SJCRH30 (cell line): ENCODE measurements at regions not wholly inside any gene's neighbourhood (a gene's known extent, or its start where the extent isn't known, plus 50 kb on each side); places are given as distances from the start of the nearest gene placed in this dataset.
A peak's percentile ranks its signal among the peaks of the same experiment; 100 is the strongest.
"Not testable (repeated sequence)": the region's sequence is repeated elsewhere in the genome, so short reads cannot be mapped to it uniquely, and the experiment has no call there.

Experiments used
- DNase-seq, 2 experiments: peaks; one replicate each; pipeline ENCODE4 v3.0.0-alpha.2; 2015 to 2020
- H3K27ac ChIP-seq: fragments of 250-450 bp; sonication (Bioruptor Pico); 2 replicates; pipeline ENCODE4 v1.5.1; 2020; ENCODE audit warnings: mild to moderate bottlenecking, moderate library complexity
- H3K27me3 ChIP-seq: fragments of 250-450 bp; sonication (Bioruptor Pico); 2 replicates; pipeline ENCODE4 v1.5.1; 2020; ENCODE audit warnings: mild to moderate bottlenecking, moderate library complexity
- H3K36me3 ChIP-seq: fragments of 250-450 bp; sonication (Bioruptor Pico); 2 replicates; pipeline ENCODE4 v1.5.1; 2020; ENCODE audit warnings: mild to moderate bottlenecking, moderate library complexity
- H3K4me1 ChIP-seq: fragments of 250-450 bp; sonication (Bioruptor Pico); 2 replicates; pipeline ENCODE4 v1.5.1; 2020; ENCODE audit warnings: mild to moderate bottlenecking, moderate library complexity
- H3K4me3 ChIP-seq: fragments of 250-450 bp; sonication (Bioruptor Pico); 2 replicates; pipeline ENCODE4 v1.5.1; 2020; ENCODE audit warnings: mild to moderate bottlenecking, moderate library complexity
- H3K9me3 ChIP-seq: fragments of 250-450 bp; sonication (Bioruptor Pico); replicated peaks from 2 replicates; pipeline ENCODE4 v1.5.1; 2020; ENCODE audit warnings: mild to moderate bottlenecking, moderate library complexity

DNA sequence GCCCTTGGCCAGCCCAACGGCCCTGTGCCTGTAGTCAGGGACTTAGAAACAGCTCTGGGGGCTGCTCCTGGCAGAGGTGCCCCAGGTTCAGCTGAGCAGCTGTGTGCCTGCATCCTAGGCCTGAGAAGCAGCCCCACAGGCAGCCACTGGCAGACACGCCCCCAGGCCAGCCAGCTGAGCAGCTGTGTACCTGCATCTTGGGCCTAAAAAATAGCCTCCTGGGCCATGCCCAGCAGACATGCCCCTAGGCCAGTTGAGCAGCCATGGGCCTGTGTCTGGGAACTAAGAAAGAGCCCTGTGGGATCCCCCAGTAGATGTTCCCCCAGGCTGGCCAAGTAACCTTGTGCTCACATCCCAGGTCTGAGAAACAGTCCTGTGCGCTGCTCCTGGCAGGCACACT, 64.0 kb downstream of the TBR1 start:
- no peak overlapping the region for H3K4me3 ChIP-seq
- H3K27ac ChIP-seq, result no peak overlapping the region
- H3K9me3 ChIP-seq, result no peaks in the 10 kb centered on the region
- H3K36me3 ChIP-seq, result no peaks in the 10 kb centered on the region
- DNase-seq, result no peak
- no peaks in the 10 kb centered on the region for H3K27me3 ChIP-seq
- no peaks in the 10 kb centered on the region for H3K4me1 ChIP-seq

DNA sequence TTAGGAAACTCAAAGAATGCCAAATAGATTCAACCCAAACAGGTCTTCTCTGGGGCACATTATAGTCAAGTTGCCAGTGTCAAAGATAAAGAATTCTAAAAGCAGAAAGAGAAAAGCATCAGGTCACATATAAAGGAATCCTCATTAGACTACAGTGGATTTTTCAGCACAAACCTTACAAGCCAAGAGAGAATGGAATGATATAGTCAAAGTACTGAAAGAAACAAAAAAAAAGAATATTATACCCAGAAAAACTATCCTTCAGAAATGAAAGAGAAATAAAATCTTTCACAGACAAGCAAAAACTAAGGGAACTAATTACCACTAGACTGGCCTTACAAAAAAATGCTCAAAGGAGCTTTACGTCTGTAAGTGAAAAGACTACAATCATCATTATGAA, 65.5 kb downstream of the TBR1 start:
- no peaks in the 10 kb centered on the region for H3K27me3 ChIP-seq
- no peaks in the 10 kb centered on the region for H3K36me3 ChIP-seq
- H3K4me3 ChIP-seq, result no peak overlapping the region
- no peaks in the 10 kb centered on the region for H3K4me1 ChIP-seq
- H3K9me3 ChIP-seq, result no peaks in the 10 kb centered on the region
- no peak overlapping the region for H3K27ac ChIP-seq
- no peak for DNase-seq

- Histone ChIP-seq H3K4me3 (no peak overlapping the region), H3K4me1 (no peaks in the 10 kb centered on the region), H3K27me3 (no peaks in the 10 kb centered on the region), H3K36me3 (no peaks in the 10 kb centered on the region), H3K9me3 (no peaks in the 10 kb centered on the region), H3K27ac (no peak overlapping the region)
- no peak for DNase-seq
Observed at GRCh38 chr2:161484061-161484460, 68.0 kb downstream of the TBR1 start.

DNA sequence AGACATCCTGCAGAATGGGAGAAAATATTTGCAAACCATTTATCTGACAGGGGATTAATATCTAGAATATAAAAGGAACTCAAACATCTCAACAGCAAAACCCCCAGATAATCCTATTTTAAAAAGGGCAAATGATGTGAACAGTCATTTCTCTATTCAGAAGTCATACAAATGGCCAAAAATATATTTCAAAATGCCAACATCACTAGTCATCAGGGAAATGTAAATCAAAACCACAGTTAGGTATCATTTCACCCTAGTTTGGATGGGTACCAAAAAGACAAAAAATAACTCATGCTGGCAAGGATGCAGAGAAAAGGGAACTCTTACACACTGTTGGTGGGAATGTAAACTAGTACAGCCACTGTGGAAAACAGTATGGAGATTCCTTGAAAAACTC, 70.0 kb downstream of the TBR1 start:
- no peaks in the 10 kb centered on the region for H3K27me3 ChIP-seq
- H3K9me3 ChIP-seq, result no peaks in the 10 kb centered on the region
- no peak overlapping the region for H3K4me3 ChIP-seq
- H3K27ac ChIP-seq, result no peak overlapping the region
- no peaks in the 10 kb centered on the region for H3K4me1 ChIP-seq
- H3K36me3 ChIP-seq, result no peaks in the 10 kb centered on the region
- DNase-seq, result no peak

GRCh38 chr2:161488131-161488699, 72.1 kb downstream of the TBR1 start:
- DNase-seq, result no peak
- no peaks in the 10 kb centered on the region for H3K36me3 ChIP-seq
- H3K4me3 ChIP-seq, result no peak overlapping the region
- H3K4me1 ChIP-seq, result no peaks in the 10 kb centered on the region
- H3K27ac ChIP-seq, result no peak overlapping the region
- no peaks in the 10 kb centered on the region for H3K27me3 ChIP-seq
- H3K9me3 ChIP-seq, result no peaks in the 10 kb centered on the region

DNA sequence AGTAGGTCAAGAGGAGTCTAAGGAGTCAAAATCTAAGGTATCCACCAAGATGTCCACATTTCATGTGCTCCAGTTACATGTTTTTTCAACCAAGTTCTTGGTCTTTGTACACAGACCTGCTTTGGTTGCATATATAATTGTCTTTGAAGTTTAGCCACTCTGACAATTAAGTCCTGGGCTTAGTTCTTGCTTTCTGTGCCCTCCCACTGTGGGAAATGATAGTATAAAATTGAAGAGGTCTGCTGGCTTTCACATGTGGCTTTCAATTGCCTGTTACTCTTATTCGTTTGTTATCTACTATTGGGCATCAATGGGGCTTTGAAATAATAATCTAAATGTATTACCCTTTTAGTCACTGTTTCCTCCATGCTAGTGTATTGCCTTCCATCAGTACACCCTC, 72.8 kb downstream of the TBR1 start:
- Histone ChIP-seq H3K27me3 (no peaks in the 10 kb centered on the region), H3K4me3 (no peak overlapping the region), H3K9me3 (no peaks in the 10 kb centered on the region), H3K4me1 (no peaks in the 10 kb centered on the region), H3K36me3 (no peaks in the 10 kb centered on the region), H3K27ac (no peak overlapping the region)
- DNase-seq, result no peak

- H3K9me3 ChIP-seq, H3K27me3 ChIP-seq, H3K4me1 ChIP-seq, H3K36me3 ChIP-seq, H3K27ac ChIP-seq: not testable (repeated sequence)
- peak; percentile 11 to 35 for DNase-seq
- peak overlapping the region; percentile 51 for H3K4me3 ChIP-seq
Observed at GRCh38 chr2:161500892-161501610, 85.0 kb downstream of the TBR1 start.

DNA sequence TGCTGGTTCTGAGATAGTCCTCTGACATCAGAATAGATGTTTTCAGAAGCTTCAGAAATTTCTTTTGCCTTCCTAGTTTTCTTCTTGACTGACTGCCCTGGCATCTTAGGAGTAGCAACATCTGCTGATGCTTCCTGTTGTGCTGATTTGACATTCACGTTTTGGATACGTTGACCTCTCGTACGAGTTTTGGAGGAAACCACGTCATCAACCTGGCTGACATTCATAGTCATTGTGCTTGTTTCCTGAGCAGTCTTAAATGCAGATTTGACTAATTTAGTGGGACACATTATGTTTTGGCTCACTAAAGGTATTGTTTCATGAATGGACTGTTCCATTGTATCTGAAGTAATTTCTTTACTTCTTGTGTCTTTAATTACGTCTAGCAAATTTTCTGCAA, 86.2 kb downstream of the TBR1 start:
- not testable (repeated sequence) for H3K36me3 ChIP-seq, H3K9me3 ChIP-seq, H3K27me3 ChIP-seq, H3K4me3 ChIP-seq, H3K27ac ChIP-seq, DNase-seq, H3K4me1 ChIP-seq

DNA sequence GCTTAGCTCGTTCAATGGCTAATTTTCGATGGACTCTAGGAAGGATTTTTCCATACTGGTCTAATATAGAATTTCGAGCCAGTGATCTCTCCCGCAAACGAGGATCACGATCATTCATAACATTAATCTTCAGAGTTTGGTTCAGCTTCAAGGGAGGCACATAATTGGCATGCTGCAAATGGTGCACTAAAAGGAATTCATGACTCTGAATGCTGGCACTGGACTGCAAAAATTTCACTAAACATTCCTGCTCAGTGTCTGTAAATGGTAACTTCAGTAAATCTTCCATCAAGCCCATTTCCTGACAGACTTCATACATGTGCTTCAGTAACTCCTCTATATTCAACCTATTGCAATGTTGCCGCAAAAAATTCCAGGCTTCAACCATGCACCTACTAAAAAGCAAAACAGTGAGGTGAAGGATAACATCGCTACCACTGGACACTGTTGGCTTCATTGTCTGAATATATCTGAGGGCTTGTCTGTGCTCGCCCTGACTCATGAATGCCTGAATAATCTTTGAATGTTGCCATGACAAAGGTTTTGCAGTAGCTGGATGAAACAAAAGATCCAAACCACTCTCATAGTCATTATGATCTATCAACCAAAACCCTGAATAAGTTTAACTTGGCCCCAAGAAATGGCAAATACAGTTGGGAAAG, 88.7 kb downstream of the TBR1 start:
- H3K4me3 ChIP-seq, DNase-seq, H3K9me3 ChIP-seq, H3K36me3 ChIP-seq, H3K27ac ChIP-seq, H3K4me1 ChIP-seq, H3K27me3 ChIP-seq: not testable (repeated sequence)

DNA sequence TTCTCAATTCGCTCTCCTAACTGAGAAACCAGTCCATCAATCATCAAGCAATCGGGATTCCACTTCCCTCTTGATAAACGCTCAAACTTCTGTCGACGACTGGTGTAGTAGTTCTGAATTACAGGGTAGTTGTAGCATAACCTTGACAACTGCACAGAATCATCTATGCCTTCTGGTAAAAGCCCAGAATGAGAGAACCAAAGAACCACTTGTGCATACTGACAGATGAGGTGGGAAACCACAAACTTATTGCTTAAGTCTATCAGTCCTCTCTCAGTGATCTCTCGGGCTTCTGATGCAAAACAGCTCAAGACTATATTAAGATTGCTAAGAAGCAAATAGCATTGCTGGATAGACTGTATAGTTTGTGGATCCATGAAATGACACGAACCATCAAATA, 89.4 kb downstream of the TBR1 start:
- H3K9me3 ChIP-seq, H3K27ac ChIP-seq, H3K4me3 ChIP-seq, H3K36me3 ChIP-seq, H3K27me3 ChIP-seq, DNase-seq, H3K4me1 ChIP-seq: not testable (repeated sequence)

- not testable (repeated sequence) for H3K4me3 ChIP-seq, H3K9me3 ChIP-seq, DNase-seq, H3K4me1 ChIP-seq, H3K27me3 ChIP-seq, H3K27ac ChIP-seq, H3K36me3 ChIP-seq
Observed at GRCh38 chr2:161513295-161514032, 97.4 kb downstream of the TBR1 start.

- no peaks in the 10 kb centered on the region for H3K4me1 ChIP-seq
- no peaks in the 10 kb centered on the region for H3K27me3 ChIP-seq
- no peak overlapping the region for H3K4me3 ChIP-seq
- no peak for DNase-seq
- no peaks in the 10 kb centered on the region for H3K9me3 ChIP-seq
- H3K27ac ChIP-seq, result no peak overlapping the region
- H3K36me3 ChIP-seq, result no peaks in the 10 kb centered on the region
Observed at GRCh38 chr2:161522796-161523195, 101.4 kb upstream of the SLC4A10 start.

DNA sequence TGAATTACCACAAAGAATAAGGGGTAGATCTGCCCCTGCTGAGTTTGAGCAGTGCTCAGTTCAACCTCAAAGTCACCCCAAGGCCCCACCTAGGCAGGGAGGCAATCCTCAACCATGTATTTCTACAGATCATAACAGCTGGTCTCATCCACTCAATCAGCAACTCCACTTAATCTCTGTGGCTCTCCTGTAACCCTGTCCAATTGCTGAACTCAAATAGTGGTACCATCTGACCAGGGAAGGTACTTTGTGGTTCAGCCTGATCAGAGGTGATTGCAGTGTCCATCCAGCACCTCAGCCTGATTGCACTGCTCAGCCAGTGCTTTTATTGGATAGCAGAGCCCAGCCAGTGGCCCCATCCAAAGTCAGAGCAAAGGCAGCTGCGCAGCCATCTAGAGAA, 91.0 kb upstream of the SLC4A10 start:
- no peaks in the 10 kb centered on the region for H3K36me3 ChIP-seq
- DNase-seq, result no peak
- H3K4me1 ChIP-seq, result no peaks in the 10 kb centered on the region
- H3K27me3 ChIP-seq, result no peaks in the 10 kb centered on the region
- no peaks in the 10 kb centered on the region for H3K9me3 ChIP-seq
- no peak overlapping the region for H3K4me3 ChIP-seq
- no peak overlapping the region for H3K27ac ChIP-seq

GRCh38 chr2:161546635-161547034, 77.6 kb upstream of the SLC4A10 start:
- no peak for DNase-seq
- H3K27ac ChIP-seq, result no peak overlapping the region
- H3K4me1 ChIP-seq, result no peaks in the 10 kb centered on the region
- H3K27me3 ChIP-seq, result no peaks in the 10 kb centered on the region
- H3K36me3 ChIP-seq, result no peaks in the 10 kb centered on the region
- no peaks in the 10 kb centered on the region for H3K9me3 ChIP-seq
- H3K4me3 ChIP-seq, result no peak overlapping the region

- DNase-seq, result no peak
- H3K4me1 ChIP-seq, result no peaks in the 10 kb centered on the region
- no peak overlapping the region for H3K27ac ChIP-seq
- H3K27me3 ChIP-seq, result no peaks in the 10 kb centered on the region
- H3K4me3 ChIP-seq, result no peak overlapping the region
- no peaks in the 10 kb centered on the region for H3K9me3 ChIP-seq
- no peaks in the 10 kb centered on the region for H3K36me3 ChIP-seq
Observed at GRCh38 chr2:161547130-161547529, 77.1 kb upstream of the SLC4A10 start.
